Kidney (tissue), 13 donors: ENCODE measurements at regions not wholly inside any gene's neighbourhood (a gene's known extent, or its start where the extent isn't known, plus 50 kb on each side); places are given as distances from the start of the nearest gene placed in this dataset.
A peak's percentile ranks its signal among the peaks of the same experiment; 100 is the strongest.

Experiments
- DNase-seq, 5 donors: peaks; one replicate each; pipeline ENCODE4 v3.0.0-alpha.2; 2013 to 2020
- FAIRE-seq: peaks from 2 replicates; lab custom pipeline; 2012; peaks lifted over from hg19 to GRCh38; lab: Jason Lieb, UNC
- H3K27ac ChIP-seq, 2 donors: one replicate each; pipeline ENCODE4 v1.7.0; 2013; ENCODE audit warnings: low read depth in 2 of 2, low read length in 2 of 2, inconsistent platforms in 1 of 2
- H3K27me3 ChIP-seq: one replicate; pipeline ENCODE4 v1.7.1; 2013; ENCODE audit warnings: low read length, inconsistent platforms; ENCODE audit not compliant: control insufficient read depth, insufficient read depth
- H3K36me3 ChIP-seq, 3 donors: one replicate each; pipeline versions ENCODE4 v1.7.0 to v1.7.1; 2013; ENCODE audit warnings: low read length in 3 of 3, control low read depth in 1 of 3, inconsistent platforms in 1 of 3; ENCODE audit not compliant: insufficient read depth in 3 of 3, control insufficient read depth in 2 of 3
- H3K4me1 ChIP-seq, 3 donors: one replicate each; pipeline versions ENCODE4 v1.7.0 to v1.7.1; 2013; ENCODE audit warnings: low read length in 3 of 3, inconsistent platforms in 1 of 3, low read depth in 1 of 3; ENCODE audit not compliant: control insufficient read depth in 2 of 3, insufficient read depth in 2 of 3
- H3K4me3 ChIP-seq, 3 donors: one replicate each; pipeline versions ENCODE4 v1.7.0 to v1.8.1; 2013; ENCODE audit warnings: low read length in 3 of 3, control low read depth in 1 of 3, inconsistent platforms in 1 of 3
- H3K9ac ChIP-seq, 3 donors: one replicate each; pipeline versions ENCODE4 v1.7.0 to v1.7.1; 2013; ENCODE audit warnings: low read length in 3 of 3, control low read depth in 1 of 3, inconsistent platforms in 1 of 3
- H3K9me3 ChIP-seq, 3 donors: one replicate each; pipeline versions ENCODE4 v1.7.0 to v1.7.1; 2013; ENCODE audit warnings: low read length in 3 of 3, control low read depth in 1 of 3, inconsistent platforms in 1 of 3; ENCODE audit not compliant: control insufficient read depth in 2 of 3, insufficient read depth in 1 of 3
- intact Hi-C: fragments of 100-400 bp; cut with DNase I; formaldehyde crosslinking; loops from one replicate; pipeline ENCODE4 v1.11.1; 2022
- TF ChIP-seq, protein P1 (sequence below): IDR thresholded peaks from 3 replicates; pipeline ENCODE4 v1.5.1; 2012; ENCODE audit warnings: mild to moderate bottlenecking, moderate library complexity, borderline replicate concordance; ENCODE audit not compliant: insufficient read depth; ENCODE audit errors: extremely low read depth
- donor health status: control.
- donor health status: control.
- donor health status: control.
- donor health status: control.
- donor health status: control.
- donor health status: DM: yes; HTN: yes; CAD: no.
- donor health status: Normal renal cell carcinoma (clear cell type).

DNA sequence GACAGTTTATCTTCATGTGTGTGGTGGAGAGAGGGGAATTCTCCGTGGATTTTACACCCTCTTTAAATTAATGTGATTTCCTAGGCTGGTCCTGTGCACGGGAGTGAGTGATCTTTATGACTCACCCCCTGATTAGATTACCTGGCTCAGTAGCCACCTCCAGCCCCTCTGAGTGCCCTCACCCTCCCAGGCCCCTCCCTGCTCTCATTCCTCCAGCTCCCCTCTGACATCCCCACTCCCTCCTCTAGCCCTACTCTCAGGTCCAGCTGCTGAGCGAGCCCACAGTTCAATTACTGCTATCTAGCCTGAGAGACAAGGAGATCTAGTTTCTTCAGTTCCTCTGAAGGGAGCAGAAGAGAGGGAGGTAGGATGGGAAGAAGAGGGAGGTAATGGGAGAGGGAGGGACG is 61.8 kb upstream of the ARAP3 start:
- TF ChIP-seq, protein P1, sequence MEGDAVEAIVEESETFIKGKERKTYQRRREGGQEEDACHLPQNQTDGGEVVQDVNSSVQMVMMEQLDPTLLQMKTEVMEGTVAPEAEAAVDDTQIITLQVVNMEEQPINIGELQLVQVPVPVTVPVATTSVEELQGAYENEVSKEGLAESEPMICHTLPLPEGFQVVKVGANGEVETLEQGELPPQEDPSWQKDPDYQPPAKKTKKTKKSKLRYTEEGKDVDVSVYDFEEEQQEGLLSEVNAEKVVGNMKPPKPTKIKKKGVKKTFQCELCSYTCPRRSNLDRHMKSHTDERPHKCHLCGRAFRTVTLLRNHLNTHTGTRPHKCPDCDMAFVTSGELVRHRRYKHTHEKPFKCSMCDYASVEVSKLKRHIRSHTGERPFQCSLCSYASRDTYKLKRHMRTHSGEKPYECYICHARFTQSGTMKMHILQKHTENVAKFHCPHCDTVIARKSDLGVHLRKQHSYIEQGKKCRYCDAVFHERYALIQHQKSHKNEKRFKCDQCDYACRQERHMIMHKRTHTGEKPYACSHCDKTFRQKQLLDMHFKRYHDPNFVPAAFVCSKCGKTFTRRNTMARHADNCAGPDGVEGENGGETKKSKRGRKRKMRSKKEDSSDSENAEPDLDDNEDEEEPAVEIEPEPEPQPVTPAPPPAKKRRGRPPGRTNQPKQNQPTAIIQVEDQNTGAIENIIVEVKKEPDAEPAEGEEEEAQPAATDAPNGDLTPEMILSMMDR: no peak
- Histone ChIP-seq H3K4me3 (no peak overlapping the region), H3K27me3 (no peaks in the 10 kb centered on the region), H3K9ac (no peak overlapping the region), H3K4me1 (peaks cover 0 to 3% (median 0%) of the 10 kb centered on the region in 3 donors), H3K9me3 (no peaks in the 10 kb centered on the region), H3K36me3 (no peaks in the 10 kb centered on the region), H3K27ac (no peak overlapping the region)
- intact Hi-C loops: no loop called here
- FAIRE-seq (no peak), DNase-seq (peak in 4 of 5 donors; percentile 61 to 70 (median 64))

DNA sequence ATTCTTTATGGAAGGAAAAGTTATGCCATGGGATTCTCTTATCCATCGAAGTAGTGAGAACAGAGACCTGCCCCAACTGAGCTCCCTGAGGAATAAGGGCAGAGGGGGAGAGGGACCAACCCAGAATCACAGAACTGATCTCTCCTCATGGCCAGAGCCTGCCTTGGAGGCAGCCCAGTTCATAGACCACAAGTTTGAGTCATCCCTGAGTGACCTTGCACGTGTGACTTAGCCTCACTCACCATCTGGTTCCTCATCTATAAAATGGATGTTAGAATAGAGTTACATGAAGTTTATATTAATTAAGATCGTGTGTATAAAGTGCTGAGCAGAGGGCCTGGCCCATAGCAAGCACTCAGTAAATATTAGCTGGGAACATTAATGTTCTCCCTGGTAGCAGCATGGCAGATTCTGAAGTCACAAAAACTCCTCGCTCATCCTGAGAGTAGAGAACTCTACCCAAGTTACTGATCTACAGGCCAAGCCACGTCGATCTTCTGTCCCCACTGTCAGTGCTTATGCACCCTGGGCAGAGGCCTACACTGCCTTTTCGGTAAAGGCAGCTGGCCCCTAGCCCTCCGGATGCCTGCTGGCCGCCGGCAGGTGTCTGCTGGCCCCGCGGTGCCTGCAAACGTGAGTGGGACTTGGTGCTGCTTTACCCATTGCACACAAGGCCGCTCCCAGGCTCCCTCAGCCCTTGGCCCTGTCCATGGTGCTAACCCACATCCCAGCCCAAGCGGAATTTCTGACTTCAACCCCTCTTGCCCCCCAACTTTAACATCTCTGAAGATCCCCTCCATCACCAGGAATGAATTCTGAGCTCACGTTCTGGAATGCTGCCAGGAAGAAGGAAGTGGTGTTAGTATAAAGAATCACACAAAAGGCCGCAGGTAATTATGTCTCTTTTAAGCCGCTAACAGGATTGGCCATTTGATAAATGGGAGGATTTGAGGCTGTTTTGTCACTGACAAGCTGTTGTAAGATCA is 61.1 kb upstream of the ARAP3 start:
- H3K27me3 ChIP-seq: no peaks in the 10 kb centered on the region
- no peak overlapping the region for H3K27ac ChIP-seq
- FAIRE-seq (no peak), DNase-seq (peak in 4 of 5 donors; percentile 81 to 88 (median 85))
- intact Hi-C loops: no loop called here
- TF ChIP-seq, protein P1: no peak
- H3K4me1 ChIP-seq: peaks cover 0 to 3% (median 0%) of the 10 kb centered on the region in 3 donors
- H3K9me3 ChIP-seq: no peaks in the 10 kb centered on the region
- no peak overlapping the region for H3K4me3 ChIP-seq
- H3K9ac ChIP-seq: no peak overlapping the region
- no peaks in the 10 kb centered on the region for H3K36me3 ChIP-seq

DNA sequence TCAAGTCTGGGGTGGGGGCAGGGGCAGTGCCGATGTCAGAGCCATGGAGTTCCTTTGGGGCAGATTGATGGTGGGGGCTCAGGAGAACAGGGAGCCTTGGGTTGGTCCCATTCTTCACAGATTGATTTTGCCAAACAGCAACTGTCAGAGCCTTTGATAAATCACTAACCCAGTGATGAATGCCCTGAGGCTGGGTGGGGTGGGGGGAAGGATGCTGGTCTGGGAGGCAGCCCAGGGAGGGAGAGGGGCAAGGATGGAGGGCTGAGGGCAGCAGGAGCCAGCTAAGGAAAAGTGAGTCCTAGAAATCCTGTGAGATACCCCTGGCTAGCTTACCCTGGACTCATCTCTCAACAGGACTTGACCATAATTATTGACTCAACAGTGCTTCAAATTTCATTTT is 60.1 kb upstream of the ARAP3 start:
- no peaks in the 10 kb centered on the region for H3K9me3 ChIP-seq
- no peak for DNase-seq
- no peak overlapping the region for H3K27ac ChIP-seq
- no peak for FAIRE-seq
- no peak overlapping the region for H3K9ac ChIP-seq
- no peak overlapping the region for H3K4me3 ChIP-seq
- TF ChIP-seq, protein P1: no peak
- H3K4me1 ChIP-seq: no peaks in the 10 kb centered on the region
- no peaks in the 10 kb centered on the region for H3K27me3 ChIP-seq
- intact Hi-C loops: no loop called here
- H3K36me3 ChIP-seq: no peaks in the 10 kb centered on the region
